ENCODE measurements at regions not wholly inside any gene's neighbourhood (a gene's known extent, or its start where the extent isn't known, plus 50 kb on each side); places are given as distances from the start of the nearest gene placed in this dataset.

DNA sequence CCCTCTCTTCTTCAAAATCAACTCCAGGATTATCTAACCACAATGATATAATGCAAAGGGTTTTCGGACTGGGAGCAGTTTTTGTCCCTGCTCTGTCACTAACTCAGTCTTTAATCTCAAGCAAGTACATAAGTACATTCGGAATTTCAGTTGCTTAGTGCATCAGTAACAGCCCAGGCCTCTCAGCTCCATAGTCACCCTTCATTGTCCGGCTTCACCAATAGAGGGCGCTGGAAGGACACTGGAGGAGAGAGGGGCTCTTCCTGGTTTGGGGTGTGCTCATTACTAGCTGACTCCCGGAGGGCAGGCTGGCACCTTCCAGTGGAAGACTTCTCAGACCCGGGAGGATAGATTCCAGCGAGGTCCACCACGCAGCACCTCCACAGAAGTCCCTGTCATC is 90.4 kb upstream of the PDGFD start:
- TF ChIP-seq JUND (IDR thresholded peaks at IDR 0.05; ENCODE audit: low read length) (no peak), POLR2A (IDR thresholded peaks at IDR 0.05; ENCODE audit: control extremely low read depth in 1 of 2, low read depth in 2 of 2, low read length in 2 of 2) (no peak), MAFK (IDR thresholded peaks at IDR 0.05; ENCODE audit: low read depth, low read length) (no peak)

All from H1 (cell line).